IMR-90 (cell line): ENCODE measurements at regions not wholly inside any gene's neighbourhood (a gene's known extent, or its start where the extent isn't known, plus 50 kb on each side); places are given as distances from the start of the nearest gene placed in this dataset.

Experiments
- ATAC-seq: fragments of 200-7000 bp; cut with Tn5 transposase; 2 replicates; pipeline ENCODE4 v1.9.1; 2020; ENCODE audit warnings: low read depth, mild to moderate bottlenecking, moderate library complexity
- BruUV-seq: library from RNA; stranded (reverse); fragments of 400-500 nt; replicated peaks from 2 replicates; lab custom pipeline; 2021; lab: Mats Ljungman, UMichigan
- CTCF ChIA-PET: fragments of 300-600 bp; formaldehyde crosslinking; extraction: SDS; loops from one replicate; lab custom pipeline; 2021; ENCODE audit warnings: antibody characterized with exemption; lab: Yijun Ruan, JAX
- POLR2A ChIA-PET: fragments of 300-600 bp; sonication (Branson Sonifier 250); formaldehyde crosslinking; loops from one replicate; lab custom pipeline; 2022; ENCODE audit warnings: antibody characterized with exemption; ENCODE audit not compliant: unreplicated experiment; lab: Charles Lee
- DNase-seq: peaks from one replicate; pipeline ENCODE4 v3.0.0; 2013
- H2AFZ ChIP-seq: replicated peaks from 2 replicates; pipeline ENCODE3; 2013; ENCODE audit warnings: low read length, mild to moderate bottlenecking; ENCODE audit not compliant: poor library complexity
- H2AK5ac ChIP-seq: 2 replicates; pipeline ENCODE4 v1.6.1; 2013; ENCODE audit warnings: low read depth, low read length, inconsistent platforms
- H2AK9ac ChIP-seq: replicated peaks from 2 replicates; pipeline ENCODE3; 2013; ENCODE audit warnings: mild to moderate bottlenecking, low read depth, low read length, moderate library complexity; ENCODE audit not compliant: poor library complexity
- H2BK120ac ChIP-seq: 2 replicates; pipeline ENCODE4 v1.6.1; 2013; ENCODE audit warnings: low read depth, low read length, inconsistent platforms
- H2BK15ac ChIP-seq: 3 replicates; pipeline ENCODE4 v1.6.1; 2013; ENCODE audit warnings: low read depth, low read length, inconsistent platforms
- H2BK20ac ChIP-seq: 2 replicates; pipeline ENCODE4 v1.6.1; 2013; ENCODE audit warnings: low read depth, mild to moderate bottlenecking, inconsistent platforms, low read length, moderate library complexity
- H2BK5ac ChIP-seq: 2 replicates; pipeline ENCODE4 v1.6.1; 2013; ENCODE audit warnings: mild to moderate bottlenecking, low read depth, low read length, inconsistent platforms; ENCODE audit not compliant: poor library complexity, severe bottlenecking
- H3K14ac ChIP-seq: replicated peaks from 2 replicates; pipeline ENCODE4 v1.6.1; 2013; ENCODE audit warnings: low read depth, low read length, inconsistent platforms
- H3K18ac ChIP-seq: 2 replicates; pipeline ENCODE4 v1.6.1; 2013; ENCODE audit warnings: low read depth, low read length, control low read depth
- H3K23ac ChIP-seq: 2 replicates; pipeline ENCODE4 v1.6.1; 2013; ENCODE audit warnings: low read depth, low read length, inconsistent platforms
- H3K27ac ChIP-seq: 2 replicates; pipeline ENCODE4 v1.5.1; 2013; ENCODE audit warnings: mild to moderate bottlenecking, control low read depth, low read length; ENCODE audit not compliant: insufficient read depth
- H3K27me3 ChIP-seq: 2 replicates; pipeline ENCODE4 v1.6.1; 2013; ENCODE audit warnings: low read length; ENCODE audit not compliant: control insufficient read depth, insufficient read depth
- H3K36me3 ChIP-seq: 2 replicates; pipeline ENCODE4 v1.6.1; 2013; ENCODE audit warnings: low read length, mixed read lengths; ENCODE audit not compliant: control insufficient read depth, insufficient read depth
- H3K4ac ChIP-seq: 2 replicates; pipeline ENCODE4 v1.6.1; 2013; ENCODE audit warnings: low read depth, low read length, inconsistent platforms
- H3K4me1 ChIP-seq: 2 replicates; pipeline ENCODE4 v1.6.1; 2013; ENCODE audit warnings: low read length, mixed read lengths; ENCODE audit not compliant: control insufficient read depth, insufficient read depth
- H3K4me2 ChIP-seq: 2 replicates; pipeline ENCODE4 v1.6.1; 2013; ENCODE audit warnings: low read depth, mild to moderate bottlenecking, control low read depth, low read length, moderate library complexity
- H3K4me3 ChIP-seq: 2 replicates; pipeline ENCODE4 v1.5.1; 2013; ENCODE audit warnings: low read depth, mild to moderate bottlenecking, control low read depth, low read length, moderate library complexity; ENCODE audit not compliant: insufficient read depth
- H3K56ac ChIP-seq: 2 replicates; pipeline ENCODE4 v1.6.1; 2013; ENCODE audit warnings: low read length, inconsistent platforms; ENCODE audit not compliant: insufficient read depth; ENCODE audit errors: extremely low read depth
- H3K79me1 ChIP-seq, 2 experiments: 2 replicates each; pipeline ENCODE4 v1.6.1; 2013; ENCODE audit warnings: low read length in 2 of 2, inconsistent platforms in 1 of 2, low read depth in 1 of 2
- H3K9ac ChIP-seq: 2 replicates; pipeline ENCODE4 v1.6.1; 2013; ENCODE audit warnings: low read depth, low read length, control low read depth
- H3K9me1 ChIP-seq: 2 replicates; pipeline ENCODE4 v1.6.1; 2013; ENCODE audit warnings: low read length, inconsistent platforms; ENCODE audit not compliant: insufficient read depth
- H3K9me3 ChIP-seq: 2 replicates; pipeline ENCODE4 v1.6.1; 2013; ENCODE audit warnings: low read length; ENCODE audit not compliant: control insufficient read depth, insufficient read depth
- H4K20me1 ChIP-seq: 2 replicates; pipeline ENCODE4 v1.6.1; 2013; ENCODE audit warnings: low read length, inconsistent platforms; ENCODE audit not compliant: insufficient read depth
- H4K5ac ChIP-seq: 2 replicates; pipeline ENCODE4 v1.6.1; 2013; ENCODE audit warnings: mild to moderate bottlenecking, low read depth, low read length, control low read depth
- H4K8ac ChIP-seq, 2 experiments: 2 replicates each; pipeline ENCODE4 v1.6.1; 2013; ENCODE audit warnings: low read depth in 2 of 2, low read length in 2 of 2, control low read depth in 1 of 2, inconsistent platforms in 1 of 2
- H4K91ac ChIP-seq: 2 replicates; pipeline ENCODE4 v1.6.1; 2013; ENCODE audit warnings: low read depth, low read length, inconsistent platforms; ENCODE audit not compliant: insufficient read depth
- CHD1 ChIP-seq: IDR thresholded peaks from 2 replicates; pipeline ENCODE4 v1.6.1; 2012; ENCODE audit warnings: low read depth, low read length, improper control_type of control experiment
- MAFK ChIP-seq: IDR thresholded peaks from 2 replicates; pipeline ENCODE4 v1.6.1; 2012; ENCODE audit warnings: low read depth, low read length, improper control_type of control experiment
- MAZ ChIP-seq: IDR thresholded peaks from 2 replicates; pipeline ENCODE4 v1.6.1; 2012; ENCODE audit warnings: low read depth, mild to moderate bottlenecking, low read length, improper control_type of control experiment, moderate library complexity, borderline replicate concordance
- POLR2A ChIP-seq: IDR thresholded peaks from 2 replicates; pipeline ENCODE4 v1.6.1; 2012; ENCODE audit warnings: mild to moderate bottlenecking, low read depth, low read length
- RAD21 ChIP-seq: IDR thresholded peaks from 2 replicates; pipeline ENCODE4 v1.6.1; 2012; ENCODE audit warnings: low read length, improper control_type of control experiment
- RFX5 ChIP-seq: IDR thresholded peaks from 2 replicates; pipeline ENCODE4 v1.8.0; 2012; ENCODE audit warnings: low read depth, mild to moderate bottlenecking, low read length, moderate library complexity
- SMC3 ChIP-seq: fragments of 150-350 bp; IDR thresholded peaks from 2 replicates; pipeline ENCODE4 v1.6.1; 2016; ENCODE audit warnings: low read depth, mild to moderate bottlenecking, antibody characterized with exemption, low read length, moderate library complexity
- WGBS, 2 experiments: methylation state at CpG; one replicate each; pipeline versions ENCODE4 v1.1.5 to v1.1.7; 2013; ENCODE audit warnings: missing lambda C conversion rate in 2 of 2; ENCODE audit not compliant: insufficient read length in 1 of 2; ENCODE audit errors: extremely low coverage in 2 of 2; 5-methylcytosine and 5-hydroxymethylcytosine counted together
- dilution Hi-C: fragments of 300-500 bp; cut with HindIII; formaldehyde crosslinking; loops from one replicate; pipeline ENCODE4 v1.14.3; 2018; ENCODE audit warnings: low sequenced_read_pairs; ENCODE audit not compliant: unreplicated experiment
- in situ Hi-C: fragments of 300-500 bp; cut with MboI; formaldehyde crosslinking; loops from 3 replicates; pipeline ENCODE4 v1.14.3; 2019; ENCODE audit warnings: low sequenced_read_pairs, inconsistent platforms, mixed read lengths
- intact Hi-C: fragments of 100-400 bp; cut with micrococcal nuclease; formaldehyde crosslinking; loops from 2 replicates; pipeline ENCODE4 v1.10.0; 2022
- TF ChIP-seq, protein P1 (sequence below): fragments of 150-350 bp; IDR thresholded peaks from 2 replicates; pipeline ENCODE4 v1.6.1; 2016; ENCODE audit warnings: low read depth, mild to moderate bottlenecking, low read length, moderate library complexity, borderline replicate concordance
- TF ChIP-seq, protein P2 (sequence below): fragments of 150-350 bp; IDR thresholded peaks from 2 replicates; pipeline ENCODE4 v1.6.1; 2017; ENCODE audit warnings: mild to moderate bottlenecking, antibody characterized with exemption, low read length, low read depth
- TF ChIP-seq, protein P3 (sequence below): conservative IDR thresholded peaks from 2 replicates; pipeline ENCODE4 v1.5.1; 2012; ENCODE audit warnings: mild to moderate bottlenecking, low read depth, low read length, improper control_type of control experiment

DNA sequence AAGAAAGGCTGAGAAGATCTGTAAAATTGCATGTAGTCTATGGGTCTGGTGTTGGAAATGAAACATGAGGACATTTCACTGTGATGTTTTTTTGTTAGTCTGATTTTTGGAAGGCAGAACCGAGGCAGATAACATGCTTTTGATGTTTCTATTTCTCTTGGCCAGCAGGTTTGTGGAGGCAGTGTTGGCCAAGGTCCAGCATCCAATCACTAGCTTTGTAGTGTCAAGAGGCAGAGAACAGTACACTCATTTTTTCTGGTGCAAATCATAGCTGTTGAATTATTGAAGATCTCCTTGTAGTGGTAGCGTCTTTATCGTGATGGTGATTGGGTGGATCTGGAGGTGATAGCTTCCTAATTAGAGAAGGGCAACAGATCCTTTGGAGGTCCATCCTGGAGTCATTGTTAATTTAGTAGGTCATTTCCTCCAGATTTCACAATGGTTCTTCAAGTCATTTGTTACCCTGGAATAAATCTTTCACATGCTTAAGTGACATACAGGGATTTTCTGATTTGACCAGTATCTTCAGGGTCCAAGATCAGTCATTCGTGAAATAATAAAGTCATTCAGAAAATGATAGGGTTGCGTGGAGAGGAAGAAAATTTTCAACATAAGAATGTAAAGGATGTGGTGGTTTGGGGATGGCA lies 252.4 kb upstream of the CPNE8 start:
- H3K4ac ChIP-seq, result no peak overlapping the region
- H2AK9ac ChIP-seq, result no peak overlapping the region
- in situ Hi-C loops, result no loop called here
- no peaks in the 10 kb centered on the region for H3K4me1 ChIP-seq
- no peak overlapping the region for H2AK5ac ChIP-seq
- ChIA-PET POLR2A (no interaction called here), CTCF (no interaction called here)
- no peak for ATAC-seq
- no peak for DNase-seq
- no peak overlapping the region for H3K27ac ChIP-seq
- no peaks in the 10 kb centered on the region for H3K79me1 ChIP-seq
- peaks cover 17% of the 10 kb centered on the region for H3K9me3 ChIP-seq
- no peak for TF ChIP-seq RAD21
- TF ChIP-seq, protein P1, sequence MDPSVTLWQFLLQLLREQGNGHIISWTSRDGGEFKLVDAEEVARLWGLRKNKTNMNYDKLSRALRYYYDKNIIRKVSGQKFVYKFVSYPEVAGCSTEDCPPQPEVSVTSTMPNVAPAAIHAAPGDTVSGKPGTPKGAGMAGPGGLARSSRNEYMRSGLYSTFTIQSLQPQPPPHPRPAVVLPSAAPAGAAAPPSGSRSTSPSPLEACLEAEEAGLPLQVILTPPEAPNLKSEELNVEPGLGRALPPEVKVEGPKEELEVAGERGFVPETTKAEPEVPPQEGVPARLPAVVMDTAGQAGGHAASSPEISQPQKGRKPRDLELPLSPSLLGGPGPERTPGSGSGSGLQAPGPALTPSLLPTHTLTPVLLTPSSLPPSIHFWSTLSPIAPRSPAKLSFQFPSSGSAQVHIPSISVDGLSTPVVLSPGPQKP, result no peak
- no peak for TF ChIP-seq POLR2A
- TF ChIP-seq MAFK, result no peak
- TF ChIP-seq SMC3, result no peak
- TF ChIP-seq, protein P2, sequence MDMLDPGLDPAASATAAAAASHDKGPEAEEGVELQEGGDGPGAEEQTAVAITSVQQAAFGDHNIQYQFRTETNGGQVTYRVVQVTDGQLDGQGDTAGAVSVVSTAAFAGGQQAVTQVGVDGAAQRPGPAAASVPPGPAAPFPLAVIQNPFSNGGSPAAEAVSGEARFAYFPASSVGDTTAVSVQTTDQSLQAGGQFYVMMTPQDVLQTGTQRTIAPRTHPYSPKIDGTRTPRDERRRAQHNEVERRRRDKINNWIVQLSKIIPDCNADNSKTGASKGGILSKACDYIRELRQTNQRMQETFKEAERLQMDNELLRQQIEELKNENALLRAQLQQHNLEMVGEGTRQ, result no peak
- TF ChIP-seq, protein P3, sequence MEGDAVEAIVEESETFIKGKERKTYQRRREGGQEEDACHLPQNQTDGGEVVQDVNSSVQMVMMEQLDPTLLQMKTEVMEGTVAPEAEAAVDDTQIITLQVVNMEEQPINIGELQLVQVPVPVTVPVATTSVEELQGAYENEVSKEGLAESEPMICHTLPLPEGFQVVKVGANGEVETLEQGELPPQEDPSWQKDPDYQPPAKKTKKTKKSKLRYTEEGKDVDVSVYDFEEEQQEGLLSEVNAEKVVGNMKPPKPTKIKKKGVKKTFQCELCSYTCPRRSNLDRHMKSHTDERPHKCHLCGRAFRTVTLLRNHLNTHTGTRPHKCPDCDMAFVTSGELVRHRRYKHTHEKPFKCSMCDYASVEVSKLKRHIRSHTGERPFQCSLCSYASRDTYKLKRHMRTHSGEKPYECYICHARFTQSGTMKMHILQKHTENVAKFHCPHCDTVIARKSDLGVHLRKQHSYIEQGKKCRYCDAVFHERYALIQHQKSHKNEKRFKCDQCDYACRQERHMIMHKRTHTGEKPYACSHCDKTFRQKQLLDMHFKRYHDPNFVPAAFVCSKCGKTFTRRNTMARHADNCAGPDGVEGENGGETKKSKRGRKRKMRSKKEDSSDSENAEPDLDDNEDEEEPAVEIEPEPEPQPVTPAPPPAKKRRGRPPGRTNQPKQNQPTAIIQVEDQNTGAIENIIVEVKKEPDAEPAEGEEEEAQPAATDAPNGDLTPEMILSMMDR, result no peak
- TF ChIP-seq RFX5, result no peak
- TF ChIP-seq MAZ, result no peak
- TF ChIP-seq CHD1, result no peak
- dilution Hi-C loops, result no loop called here
- no peak overlapping the region for H3K18ac ChIP-seq
- H3K9me1 ChIP-seq, result no peaks in the 10 kb centered on the region
- no peak overlapping the region for H3K14ac ChIP-seq
- no peak overlapping the region for H3K9ac ChIP-seq
- no peak overlapping the region for H2BK15ac ChIP-seq
- H3K23ac ChIP-seq, result no peak overlapping the region
- no peak overlapping the region for H4K8ac ChIP-seq
- no peak overlapping the region for H3K4me2 ChIP-seq
- H3K56ac ChIP-seq, result no peak overlapping the region
- no peak overlapping the region for H2BK20ac ChIP-seq
- no peaks in the 10 kb centered on the region for H4K20me1 ChIP-seq
- intact Hi-C loops, result no loop called here
- WGBS, 2 experiments, result 0% methylated on average over 1 of the region's 5 CpGs; no CpG with 5 or more reads in 1 of the 2 experiments
- no peak overlapping the region for H4K91ac ChIP-seq
- BruUV-seq, result no TSS peak
- no peaks in the 10 kb centered on the region for H3K27me3 ChIP-seq
- H3K4me3 ChIP-seq, result no peak overlapping the region
- no peak overlapping the region for H2AFZ ChIP-seq
- H4K5ac ChIP-seq, result no peak overlapping the region
- no peaks in the 10 kb centered on the region for H3K36me3 ChIP-seq
- no peak overlapping the region for H2BK120ac ChIP-seq
- H2BK5ac ChIP-seq, result no peak overlapping the region
